HG03135 (cell line): ENCODE measurements at regions not wholly inside any gene's neighbourhood (a gene's known extent, or its start where the extent isn't known, plus 50 kb on each side); places are given as distances from the start of the nearest gene placed in this dataset.
"Not testable (repeated sequence)": the region's sequence is repeated elsewhere in the genome, so short reads cannot be mapped to it uniquely, and the experiment has no call there.

ENCODE experiments used
- ATAC-seq: cut with Tn5 transposase; IDR thresholded peaks from one replicate; pipeline ENCODE4 v1.9.1; 2021; ENCODE audit warnings: mild to moderate bottlenecking, moderate library complexity; ENCODE audit not compliant: unreplicated experiment

DNA sequence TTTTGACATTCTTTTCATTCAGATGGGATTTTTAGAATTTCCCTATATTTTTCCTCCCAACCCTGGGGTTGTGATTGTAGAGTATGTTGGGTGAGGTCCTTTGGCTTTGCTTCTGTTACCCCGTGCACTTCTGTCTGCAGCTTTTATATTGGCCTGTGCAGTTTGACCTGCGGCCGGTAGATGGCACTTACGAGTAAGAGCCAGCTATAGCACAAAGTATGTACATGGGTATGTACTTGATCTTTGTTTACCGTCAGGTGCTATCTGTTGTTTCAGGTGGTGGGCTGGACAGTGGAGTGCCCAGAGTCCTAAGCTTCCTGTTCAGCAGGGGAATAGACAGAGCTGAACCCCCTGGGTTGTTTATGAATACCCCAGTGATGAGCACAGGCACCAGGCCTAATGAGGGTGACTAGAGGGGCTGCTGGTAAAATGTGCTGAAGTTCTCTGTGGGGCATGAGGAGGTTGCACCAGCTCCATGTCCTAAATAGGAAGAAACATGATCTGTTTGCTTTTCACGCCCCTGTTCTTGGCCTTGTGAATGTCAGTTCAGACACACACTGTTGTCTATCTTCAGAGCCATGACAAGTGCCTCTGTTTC is 58.9 kb upstream of the THUMPD2 start:
- peak; percentile 91 for ATAC-seq

DNA sequence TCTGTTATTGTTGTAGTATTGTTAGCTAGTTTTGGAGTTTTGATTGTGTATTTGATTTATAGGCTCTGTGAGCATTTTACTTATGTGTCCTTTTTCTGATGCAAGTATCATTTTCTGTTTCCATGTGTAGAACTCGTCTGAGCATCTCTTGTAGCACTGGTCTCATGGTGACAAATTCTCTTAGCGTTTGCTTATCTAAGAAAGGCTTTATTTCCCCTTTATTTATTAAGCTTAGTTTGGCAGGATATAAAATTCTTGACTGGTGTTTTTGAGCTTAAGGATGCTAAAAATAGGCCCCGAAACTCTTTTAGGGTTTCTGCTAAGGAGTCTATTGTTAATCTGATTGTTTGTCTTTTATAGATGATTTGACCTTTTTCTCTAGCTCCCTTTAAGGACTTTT is 57.6 kb upstream of the THUMPD2 start:
- ATAC-seq = no peak

DNA sequence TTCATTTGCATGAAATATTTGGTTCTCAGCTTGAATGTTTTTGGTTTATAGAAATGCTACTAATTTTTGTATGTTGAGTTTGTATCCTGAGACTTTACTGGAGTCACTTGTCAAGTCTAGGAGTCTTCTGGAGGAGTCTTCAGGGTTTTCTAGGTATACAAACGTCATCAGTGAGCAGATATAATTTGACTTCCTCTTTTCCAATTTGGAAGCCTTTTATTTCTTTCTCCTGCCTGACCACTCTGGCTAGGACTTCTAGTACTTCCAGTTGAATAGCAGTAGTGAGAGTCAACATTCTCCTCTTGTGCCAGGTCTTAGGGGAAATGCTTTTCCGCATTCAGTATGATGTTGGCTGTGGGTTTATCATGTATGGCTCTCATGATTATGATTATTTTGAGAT is 55.4 kb upstream of the THUMPD2 start:
- no peak for ATAC-seq

GRCh38 chr2:39830610-39831009 is 51.6 kb upstream of the THUMPD2 start:
- ATAC-seq = not testable (repeated sequence)
